GM18867 (cell line): ENCODE measurements at regions not wholly inside any gene's neighbourhood (a gene's known extent, or its start where the extent isn't known, plus 50 kb on each side); places are given as distances from the start of the nearest gene placed in this dataset.
"Not testable (repeated sequence)": the region's sequence is repeated elsewhere in the genome, so short reads cannot be mapped to it uniquely, and the experiment has no call there.

Source experiments
- ATAC-seq: cut with Tn5 transposase; IDR thresholded peaks from one replicate; pipeline ENCODE4 v1.9.1; 2021; ENCODE audit warnings: mild to moderate bottlenecking, moderate library complexity; ENCODE audit not compliant: unreplicated experiment

- no peak for ATAC-seq
Observed at GRCh38 chr5:101664071-101664791, 631.9 kb downstream of the SLCO4C1 start.

DNA sequence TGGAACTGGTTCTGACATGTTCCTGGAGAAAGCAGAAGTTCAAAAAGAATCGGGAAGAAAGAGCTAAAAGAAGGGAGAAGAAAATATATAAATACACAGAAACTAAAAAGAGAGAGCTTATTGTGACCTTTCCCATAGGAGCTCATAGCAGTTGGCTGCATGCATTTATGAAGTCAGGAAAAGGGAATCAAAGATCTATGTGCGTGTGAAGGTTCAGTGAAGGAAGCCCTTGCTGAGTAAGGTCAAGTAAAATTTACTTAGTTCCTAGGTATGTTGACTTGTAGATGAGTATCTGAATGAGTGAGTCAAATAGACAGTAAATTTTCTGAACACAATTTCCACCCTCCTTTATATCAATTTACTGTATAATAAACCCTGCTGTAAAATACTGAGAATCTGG is 632.5 kb downstream of the SLCO4C1 start:
- no peak for ATAC-seq

GRCh38 chr5:101662263-101662662 is 633.8 kb downstream of the SLCO4C1 start:
- ATAC-seq = no peak

DNA sequence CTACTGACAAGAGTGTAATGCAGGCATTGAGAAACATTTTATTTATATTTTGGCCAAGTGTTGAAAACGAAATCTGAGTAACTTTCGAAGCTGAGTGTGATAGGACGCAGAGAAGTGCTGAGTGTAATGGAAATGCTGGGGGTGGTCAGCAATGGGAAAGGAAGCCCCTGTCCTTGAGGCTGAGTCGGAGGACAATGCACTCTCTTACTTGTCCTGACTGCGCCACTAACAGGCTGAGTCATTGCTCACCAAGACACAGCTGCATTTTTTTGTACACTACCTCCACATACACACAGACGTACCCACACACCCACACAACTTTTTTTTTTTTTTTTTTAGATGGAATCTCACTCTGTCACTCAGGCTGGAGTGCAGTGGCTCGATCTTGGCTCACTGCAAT is 637.7 kb downstream of the SLCO4C1 start:
- no peak for ATAC-seq

- no peak for ATAC-seq
Observed at GRCh38 chr5:101653996-101654395, 642.1 kb downstream of the SLCO4C1 start.

- ATAC-seq = no peak
Observed at GRCh38 chr5:101647861-101648260, 648.2 kb downstream of the SLCO4C1 start.

- ATAC-seq = no peak
Observed at GRCh38 chr5:101643794-101644193, 652.3 kb downstream of the SLCO4C1 start.

DNA sequence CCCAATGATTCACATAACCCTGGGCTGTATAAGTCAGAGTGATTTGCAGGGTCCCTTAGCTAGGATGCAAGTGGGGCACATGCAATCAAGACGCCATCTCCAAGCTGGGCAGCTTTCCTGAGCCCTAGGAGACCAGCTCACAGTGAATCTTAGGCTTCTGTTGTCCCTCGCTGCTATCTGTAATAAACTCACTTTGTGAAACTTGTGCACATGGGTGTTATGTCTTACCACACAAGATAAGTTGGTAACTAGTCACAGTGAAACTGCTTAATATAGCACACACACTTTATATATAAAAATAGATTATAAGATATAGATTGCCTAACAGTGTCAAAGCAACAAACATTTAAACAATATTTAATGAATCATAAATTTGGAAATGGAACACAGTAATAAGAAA is 658.5 kb downstream of the SLCO4C1 start:
- ATAC-seq = no peak

GRCh38 chr5:101627770-101628169 is 668.3 kb downstream of the SLCO4C1 start:
- ATAC-seq = not testable (repeated sequence)

- no peak for ATAC-seq
Observed at GRCh38 chr5:101626572-101626971, 669.5 kb downstream of the SLCO4C1 start.

DNA sequence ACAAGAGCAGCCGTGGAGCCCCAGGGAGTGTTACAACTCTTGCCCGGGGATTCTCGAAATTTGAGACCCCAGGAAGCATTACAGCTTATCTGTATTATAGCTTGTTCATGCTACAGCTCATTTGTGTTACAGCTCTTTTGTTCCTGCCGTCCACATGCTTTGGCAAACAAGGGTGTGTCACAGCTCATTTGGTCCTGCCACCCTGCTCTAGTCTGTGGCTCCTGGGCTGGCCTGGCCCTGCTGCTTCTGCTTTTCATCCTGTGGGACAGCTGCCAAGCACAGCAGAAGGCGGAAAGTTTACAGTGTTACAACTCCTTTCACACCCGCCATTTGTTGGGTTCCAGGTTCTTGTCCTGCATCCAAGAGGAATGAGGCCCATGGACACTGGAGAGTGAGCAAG is 685.0 kb downstream of the SLCO4C1 start:
- no peak for ATAC-seq

DNA sequence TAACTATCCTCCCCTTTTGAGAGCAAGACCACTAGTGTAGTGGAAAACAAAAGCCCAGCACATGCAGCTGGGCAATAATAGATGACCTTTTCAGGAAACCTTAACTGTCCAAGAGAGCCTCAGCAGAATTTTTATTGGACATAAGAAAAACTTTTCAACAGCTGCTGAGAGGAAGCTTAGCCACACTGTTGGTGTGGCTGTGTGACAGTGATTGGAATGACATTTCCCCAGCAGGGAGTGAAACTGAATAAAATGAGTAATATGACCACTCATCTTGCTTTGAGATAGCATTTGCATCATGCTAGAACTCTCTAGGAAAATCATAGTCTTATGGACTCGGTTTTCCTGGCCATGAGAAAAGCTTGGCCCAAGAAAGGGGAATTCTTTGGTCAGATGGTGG is 687.8 kb downstream of the SLCO4C1 start:
- no peak for ATAC-seq

DNA sequence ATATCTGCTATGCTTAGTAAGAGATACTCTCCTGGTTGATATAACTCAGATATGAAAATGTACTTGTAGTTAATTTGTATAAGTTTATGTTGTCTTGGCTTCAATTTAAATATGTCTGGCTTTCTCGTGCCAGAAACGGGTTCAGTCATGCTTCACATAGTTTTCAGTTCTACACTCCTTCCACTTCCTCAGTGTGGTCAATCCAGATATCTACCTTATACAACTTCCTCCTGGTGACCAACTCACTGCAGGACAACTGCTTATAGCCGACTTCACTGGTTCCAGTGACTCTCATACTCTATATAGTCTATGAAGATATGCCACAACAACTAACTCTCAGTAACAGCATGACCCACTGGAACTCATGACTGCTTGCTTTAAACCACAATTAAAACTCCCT is 690.4 kb downstream of the SLCO4C1 start:
- peak; percentile 59 for ATAC-seq

- no peak for ATAC-seq
Observed at GRCh38 chr5:101600614-101601013, 695.5 kb downstream of the SLCO4C1 start.

GRCh38 chr5:101590384-101590783 is 687.3 kb upstream of the ST8SIA4 start:
- no peak for ATAC-seq

DNA sequence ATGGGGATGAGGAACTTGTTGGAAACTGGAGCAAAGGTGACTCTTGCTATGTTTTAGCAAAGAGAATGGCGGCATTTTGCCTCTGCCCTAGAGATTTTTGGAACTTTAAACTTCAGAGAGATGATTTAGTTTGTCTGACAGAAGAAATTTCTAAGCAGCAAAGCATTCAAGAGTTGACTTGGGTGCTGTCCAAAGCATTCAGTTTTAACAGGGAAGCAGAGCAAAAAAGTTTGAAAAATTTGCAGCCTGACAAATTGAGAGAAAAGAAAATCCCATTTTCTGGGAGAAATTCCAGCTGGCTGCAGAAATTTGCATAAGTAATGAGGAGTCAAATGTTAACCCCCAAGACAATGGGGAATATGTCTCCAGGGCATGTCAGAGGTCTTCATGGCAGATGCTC is 682.3 kb upstream of the ST8SIA4 start:
- no peak for ATAC-seq

- ATAC-seq = no peak
Observed at GRCh38 chr5:101580591-101580990, 677.5 kb upstream of the ST8SIA4 start.

DNA sequence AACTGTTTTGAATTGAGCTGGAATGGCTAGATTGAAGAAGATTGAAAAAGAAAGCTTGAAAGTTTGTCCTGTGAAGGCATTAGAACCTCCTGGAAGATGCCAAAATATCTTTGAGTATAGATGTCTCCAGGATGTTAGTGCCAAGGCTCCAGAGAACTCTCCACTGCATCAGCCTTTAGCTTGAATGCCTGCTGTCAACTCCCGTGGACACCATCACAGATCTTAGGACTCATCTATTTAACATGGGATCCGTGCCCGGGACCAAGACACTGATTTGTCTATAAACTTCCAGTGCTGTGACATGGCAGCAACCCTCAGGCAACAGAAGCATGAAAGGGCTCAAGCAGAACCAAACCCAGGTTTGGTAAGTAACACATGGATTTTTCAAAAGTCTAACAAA is 670.9 kb upstream of the ST8SIA4 start:
- ATAC-seq = no peak

GRCh38 chr5:101561018-101561417 is 657.9 kb upstream of the ST8SIA4 start:
- ATAC-seq = no peak

DNA sequence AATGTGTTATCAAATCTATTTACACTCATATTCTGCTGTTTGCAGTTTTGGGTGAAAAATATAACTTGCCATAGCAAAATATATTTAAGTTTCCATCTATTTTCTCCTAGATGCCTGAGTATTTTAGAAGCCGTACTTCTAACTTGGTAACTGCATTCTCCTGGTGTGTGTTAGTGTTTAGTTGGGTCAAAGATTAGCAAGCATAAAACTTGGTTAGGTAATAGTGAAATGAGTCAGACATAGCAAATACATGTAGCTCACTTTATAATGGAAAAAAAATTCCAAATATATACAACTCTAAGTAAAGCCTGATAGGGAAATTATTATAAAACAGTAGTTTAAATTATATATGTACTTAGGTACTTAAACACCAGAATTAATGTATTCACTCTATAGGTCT is 640.7 kb upstream of the ST8SIA4 start:
- no peak for ATAC-seq

GRCh38 chr5:101539315-101539714 is 636.2 kb upstream of the ST8SIA4 start:
- ATAC-seq = no peak

DNA sequence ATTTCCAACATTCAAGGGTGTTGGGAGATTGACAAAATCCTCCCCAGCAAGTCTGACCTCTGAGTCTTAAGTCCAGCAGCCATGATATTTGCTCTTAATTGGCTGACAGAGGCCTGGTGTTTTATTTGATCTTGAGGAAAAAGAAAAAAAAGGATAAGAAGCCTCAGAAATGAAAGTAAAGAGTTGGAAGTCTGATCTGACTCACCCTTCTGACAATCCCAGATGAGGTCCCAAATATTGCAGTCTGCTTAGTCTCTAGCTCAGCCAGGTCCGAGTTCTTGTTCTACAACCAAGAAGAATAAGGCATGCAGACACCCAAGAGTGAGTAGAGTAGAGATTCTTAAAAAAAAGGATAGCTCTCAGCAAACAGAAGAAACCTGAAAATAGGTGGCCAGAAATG is 632.5 kb upstream of the ST8SIA4 start:
- no peak for ATAC-seq

- no peak for ATAC-seq
Observed at GRCh38 chr5:101534491-101535110, 631.5 kb upstream of the ST8SIA4 start.
